Neuronal stem cell (in vitro differentiated cells): ENCODE measurements at regions not wholly inside any gene's neighbourhood (a gene's known extent, or its start where the extent isn't known, plus 50 kb on each side); places are given as distances from the start of the nearest gene placed in this dataset.

Experiments
- DNase-seq: peaks from one replicate; pipeline ENCODE4 v3.0.0-alpha.2; 2013; ENCODE audit warnings: low spot score
- H2AFZ ChIP-seq: one replicate; pipeline ENCODE4 v1.6.1; 2013; ENCODE audit warnings: mild to moderate bottlenecking, low read length, inconsistent platforms
- H2AK5ac ChIP-seq: 2 replicates; pipeline ENCODE4 v1.6.1; 2013; ENCODE audit warnings: low read depth, mild to moderate bottlenecking, inconsistent platforms, low read length, moderate library complexity, mixed read lengths
- H2BK120ac ChIP-seq: 2 replicates; pipeline ENCODE4 v1.6.1; 2013; ENCODE audit warnings: low read depth, mild to moderate bottlenecking, inconsistent platforms, low read length, moderate library complexity, mixed read lengths
- H2BK12ac ChIP-seq: one replicate; pipeline ENCODE4 v1.6.1; 2013; ENCODE audit warnings: low read length, inconsistent platforms
- H2BK15ac ChIP-seq: 2 replicates; pipeline ENCODE4 v1.6.1; 2013; ENCODE audit warnings: mild to moderate bottlenecking, low read length, inconsistent platforms, mixed read lengths
- H2BK5ac ChIP-seq: one replicate; pipeline ENCODE4 v1.6.1; 2013; ENCODE audit warnings: inconsistent platforms, mild to moderate bottlenecking, low read length, moderate library complexity
- H3K14ac ChIP-seq: one replicate; pipeline ENCODE4 v1.6.1; 2013; ENCODE audit warnings: low read length, inconsistent platforms
- H3K18ac ChIP-seq: 2 replicates; pipeline ENCODE4 v1.6.1; 2013; ENCODE audit warnings: low read length, inconsistent platforms
- H3K23ac ChIP-seq: 2 replicates; pipeline ENCODE4 v1.6.1; 2013; ENCODE audit warnings: low read depth, mild to moderate bottlenecking, mixed read lengths, low read length, inconsistent platforms; ENCODE audit not compliant: poor library complexity
- H3K27ac ChIP-seq: replicated peaks from 3 replicates; pipeline ENCODE4 v1.5.1; 2013; ENCODE audit warnings: low read length, inconsistent platforms
- H3K27me3 ChIP-seq, 3 experiments: 2 replicates each; pipeline ENCODE4 v1.6.1; 2013; ENCODE audit warnings: low read length in 3 of 3, mild to moderate bottlenecking in 2 of 3, inconsistent platforms in 1 of 3, low read depth in 1 of 3, mixed read lengths in 1 of 3, moderate library complexity in 1 of 3; ENCODE audit not compliant: control insufficient read depth in 3 of 3, insufficient read depth in 3 of 3
- H3K36me3 ChIP-seq, 2 donors: replicated peaks in 1 of 2; 2 replicates each; pipeline ENCODE4 v1.6.1; 2013; ENCODE audit warnings: low read length in 2 of 2; ENCODE audit not compliant: control insufficient read depth in 2 of 2, insufficient read depth in 2 of 2
- H3K4ac ChIP-seq: 2 replicates; pipeline ENCODE4 v1.6.1; 2013; ENCODE audit warnings: inconsistent platforms, mild to moderate bottlenecking, low read length, moderate library complexity
- H3K4me1 ChIP-seq, 2 donors: 1 replicate in 1 of 2; 2 replicates in 1 of 2; pipeline ENCODE4 v1.6.1; 2013; ENCODE audit warnings: low read length in 2 of 2, low read depth in 1 of 2; ENCODE audit not compliant: control insufficient read depth in 2 of 2, insufficient read depth in 1 of 2
- H3K4me2 ChIP-seq: one replicate; pipeline ENCODE4 v1.6.1; 2013; ENCODE audit warnings: mild to moderate bottlenecking, low read length, inconsistent platforms; ENCODE audit not compliant: insufficient read depth, poor library complexity, severe bottlenecking
- H3K4me3 ChIP-seq, 2 donors: 2 replicates each; pipeline ENCODE4 v1.5.1; 2013; ENCODE audit warnings: low read length in 2 of 2, mild to moderate bottlenecking in 2 of 2, inconsistent platforms in 1 of 2, moderate library complexity in 1 of 2
- H3K79me1 ChIP-seq: one replicate; pipeline ENCODE4 v1.6.1; 2013; ENCODE audit warnings: low read depth, mild to moderate bottlenecking, inconsistent platforms, low read length, moderate library complexity
- H3K9ac ChIP-seq: one replicate; pipeline ENCODE4 v1.6.1; 2013; ENCODE audit warnings: mild to moderate bottlenecking, low read depth, low read length, inconsistent platforms; ENCODE audit not compliant: poor library complexity
- H3K9me3 ChIP-seq, 2 donors: replicated peaks in 1 of 2; 2 replicates each; pipeline versions ENCODE3 to v1.6.1; 2013; ENCODE audit warnings: low read length in 2 of 2, mild to moderate bottlenecking in 2 of 2, inconsistent platforms in 1 of 2, low read depth in 1 of 2, mixed read lengths in 1 of 2, moderate library complexity in 1 of 2; ENCODE audit not compliant: control insufficient read depth in 2 of 2, insufficient read depth in 1 of 2
- H4K8ac ChIP-seq: one replicate; pipeline ENCODE4 v1.6.1; 2013; ENCODE audit warnings: low read depth, mild to moderate bottlenecking, inconsistent platforms, low read length, moderate library complexity
- H4K91ac ChIP-seq: one replicate; pipeline ENCODE4 v1.6.1; 2013; ENCODE audit warnings: low read length, low read depth, mild to moderate bottlenecking, inconsistent platforms; ENCODE audit not compliant: poor library complexity
- WGBS, 2 donors: extraction: QIAGEN DNeasy Blood & Tissue Kit; methylation state at CpG; one replicate each; pipeline ENCODE4 v1.1.7; 2013; ENCODE audit warnings: missing lambda C conversion rate in 2 of 2, mixed read lengths in 1 of 2; ENCODE audit not compliant: insufficient read length in 2 of 2, insufficient replicate concordance in 1 of 2; ENCODE audit errors: extremely low coverage in 2 of 2; 5-methylcytosine and 5-hydroxymethylcytosine counted together

- H3K79me1 ChIP-seq, result peaks cover 2% of the 10 kb centered on the region
- H3K23ac ChIP-seq, result no peak overlapping the region
- H3K4me2 ChIP-seq, result no peak overlapping the region
- no peak overlapping the region for H3K18ac ChIP-seq
- no peak for DNase-seq
- H3K9ac ChIP-seq, result no peak overlapping the region
- no peak overlapping the region for H3K14ac ChIP-seq
- H3K4ac ChIP-seq, result no peak overlapping the region
- H3K27me3 ChIP-seq, result no peaks in the 10 kb centered on the region
- no CpG with 5 or more reads among the region's 3 CpGs for WGBS, 2 donors
- H2BK12ac ChIP-seq, result no peak overlapping the region
- H2BK120ac ChIP-seq, result no peak overlapping the region
- H3K36me3 ChIP-seq, result no peaks in the 10 kb centered on the region
- H3K27ac ChIP-seq, result no peak overlapping the region
- H4K8ac ChIP-seq, result no peak overlapping the region
- H3K9me3 ChIP-seq, result peaks cover 0 to 7% of the 10 kb centered on the region in 2 donors
- no peak overlapping the region for H3K4me3 ChIP-seq
- no peaks in the 10 kb centered on the region for H3K4me1 ChIP-seq
- H2AK5ac ChIP-seq, result no peak overlapping the region
- no peak overlapping the region for H2BK5ac ChIP-seq
- H2BK15ac ChIP-seq, result no peak overlapping the region
- no peak overlapping the region for H2AFZ ChIP-seq
- no peak overlapping the region for H4K91ac ChIP-seq
Observed at GRCh38 chr12:30416631-30417030, 279.0 kb downstream of the IPO8 start.

GRCh38 chr12:30415777-30416176 is 279.9 kb downstream of the IPO8 start:
- H3K4me3 ChIP-seq, result no peak overlapping the region
- no peaks in the 10 kb centered on the region for H3K36me3 ChIP-seq
- DNase-seq, result no peak
- H3K9ac ChIP-seq, result no peak overlapping the region
- H3K23ac ChIP-seq, result no peak overlapping the region
- no peak overlapping the region for H2BK12ac ChIP-seq
- no peak overlapping the region for H3K18ac ChIP-seq
- WGBS, 2 donors, result no CpG with 5 or more reads among the region's 4 CpGs
- peaks cover 0 to 7% of the 10 kb centered on the region in 2 donors for H3K9me3 ChIP-seq
- peaks cover 2% of the 10 kb centered on the region for H3K79me1 ChIP-seq
- no peak overlapping the region for H4K91ac ChIP-seq
- no peak overlapping the region for H4K8ac ChIP-seq
- H3K27me3 ChIP-seq, result no peaks in the 10 kb centered on the region
- H2BK5ac ChIP-seq, result no peak overlapping the region
- no peak overlapping the region for H2BK15ac ChIP-seq
- no peak overlapping the region for H2BK120ac ChIP-seq
- H3K4me2 ChIP-seq, result no peak overlapping the region
- H2AFZ ChIP-seq, result no peak overlapping the region
- H3K27ac ChIP-seq, result no peak overlapping the region
- no peak overlapping the region for H3K14ac ChIP-seq
- H3K4ac ChIP-seq, result no peak overlapping the region
- no peaks in the 10 kb centered on the region for H3K4me1 ChIP-seq
- H2AK5ac ChIP-seq, result no peak overlapping the region

- H3K79me1 ChIP-seq, result peaks cover 2% of the 10 kb centered on the region
- DNase-seq, result no peak
- no peak overlapping the region for H3K23ac ChIP-seq
- no peak overlapping the region for H2AFZ ChIP-seq
- no peak overlapping the region for H4K8ac ChIP-seq
- H3K36me3 ChIP-seq, result no peaks in the 10 kb centered on the region
- no peak overlapping the region for H3K4me2 ChIP-seq
- no peak overlapping the region for H3K4ac ChIP-seq
- no peak overlapping the region for H3K14ac ChIP-seq
- H3K4me1 ChIP-seq, result no peaks in the 10 kb centered on the region
- no peak overlapping the region for H2AK5ac ChIP-seq
- H2BK12ac ChIP-seq, result no peak overlapping the region
- H3K27ac ChIP-seq, result no peak overlapping the region
- no peak overlapping the region for H3K9ac ChIP-seq
- no peak overlapping the region for H4K91ac ChIP-seq
- H3K18ac ChIP-seq, result no peak overlapping the region
- no peak overlapping the region for H2BK120ac ChIP-seq
- H2BK5ac ChIP-seq, result no peak overlapping the region
- peaks cover 0 to 7% of the 10 kb centered on the region in 2 donors for H3K9me3 ChIP-seq
- H2BK15ac ChIP-seq, result no peak overlapping the region
- H3K27me3 ChIP-seq, result no peaks in the 10 kb centered on the region
- no peak overlapping the region for H3K4me3 ChIP-seq
Observed at GRCh38 chr12:30414507-30414906, 281.2 kb downstream of the IPO8 start.

DNA sequence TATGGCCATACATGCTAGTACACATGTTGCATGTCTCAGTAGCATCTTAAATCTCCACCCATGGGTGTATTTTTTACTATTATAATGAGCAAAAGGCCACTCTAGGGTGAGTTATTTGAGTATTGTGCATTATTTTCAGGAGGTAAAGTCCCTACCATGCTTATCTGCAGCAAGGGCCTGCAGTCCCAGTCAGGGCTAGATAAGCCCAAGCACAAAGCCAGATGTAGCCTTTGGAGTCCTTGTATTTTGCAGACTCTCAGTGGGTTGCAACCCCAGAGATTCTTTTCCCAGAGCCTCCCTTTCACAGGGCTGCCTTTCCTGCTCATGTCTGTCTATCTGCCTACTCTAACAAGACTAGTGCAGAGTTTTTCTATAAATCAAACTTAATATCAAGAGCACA is 295.3 kb downstream of the IPO8 start:
- Histone ChIP-seq H3K14ac (no peak overlapping the region), H3K27ac (no peak overlapping the region), H4K91ac (no peak overlapping the region), H3K4ac (no peak overlapping the region), H2AFZ (no peak overlapping the region), H2BK15ac (no peak overlapping the region), H2BK120ac (no peak overlapping the region), H3K4me2 (no peak overlapping the region), H3K27me3 (no peaks in the 10 kb centered on the region), H3K4me3 (no peak overlapping the region), H2AK5ac (no peak overlapping the region), H3K9me3 (peaks cover 0 to 6% of the 10 kb centered on the region in 2 donors), H3K23ac (no peak overlapping the region), H3K79me1 (no peaks in the 10 kb centered on the region), H3K18ac (no peak overlapping the region), H3K4me1 (no peaks in the 10 kb centered on the region), H3K9ac (no peak overlapping the region), H2BK12ac (no peak overlapping the region), H4K8ac (no peak overlapping the region), H3K36me3 (no peaks in the 10 kb centered on the region), H2BK5ac (no peak overlapping the region)
- no peak for DNase-seq
